GM21381 (cell line): ENCODE measurements at regions not wholly inside any gene's neighbourhood (a gene's known extent, or its start where the extent isn't known, plus 50 kb on each side); places are given as distances from the start of the nearest gene placed in this dataset.
"Not testable (repeated sequence)": the region's sequence is repeated elsewhere in the genome, so short reads cannot be mapped to it uniquely, and the experiment has no call there.

Source experiments
- ATAC-seq: cut with Tn5 transposase; IDR thresholded peaks from one replicate; pipeline ENCODE4 v1.9.1; 2021; ENCODE audit warnings: mild to moderate bottlenecking, moderate library complexity; ENCODE audit not compliant: unreplicated experiment

DNA sequence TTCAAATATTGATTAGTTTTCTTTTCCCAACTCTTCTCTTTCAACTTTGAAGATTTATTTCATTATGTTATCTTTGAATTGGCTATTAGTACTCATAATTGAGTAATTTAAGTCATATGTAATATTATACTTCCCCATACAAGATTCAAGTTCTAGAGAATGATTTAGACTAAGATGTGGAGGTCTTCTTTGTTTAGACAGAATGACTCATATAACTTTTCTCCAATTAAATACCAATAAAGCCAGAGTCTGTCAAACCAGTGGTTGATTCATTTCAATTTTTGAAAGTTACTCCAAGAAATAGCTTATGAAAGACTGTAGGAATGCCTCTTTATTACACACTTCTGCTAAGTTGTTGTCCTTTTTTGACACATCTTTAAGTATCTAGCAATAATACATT is 115.8 kb upstream of the SLC35F3 start:
- no peak for ATAC-seq

DNA sequence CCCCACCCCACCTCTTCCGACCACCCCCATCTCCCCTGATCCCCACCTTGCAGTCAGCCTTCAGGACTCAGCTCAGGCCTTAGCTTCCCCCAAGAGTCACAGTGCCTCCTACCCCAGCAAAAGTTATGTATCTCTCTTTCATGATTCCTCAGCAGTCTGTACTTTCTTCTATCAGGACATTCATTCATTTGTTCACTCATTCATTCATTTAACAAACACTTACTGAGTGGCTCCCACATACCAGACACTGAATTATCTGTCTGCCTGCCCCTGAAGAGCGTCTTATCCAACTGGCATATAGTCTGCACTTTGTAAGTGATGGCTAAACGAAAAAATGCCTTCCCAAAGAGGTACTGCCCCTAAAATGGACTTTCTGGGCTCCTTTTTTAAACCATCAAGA is 114.4 kb upstream of the SLC35F3 start:
- no peak for ATAC-seq

DNA sequence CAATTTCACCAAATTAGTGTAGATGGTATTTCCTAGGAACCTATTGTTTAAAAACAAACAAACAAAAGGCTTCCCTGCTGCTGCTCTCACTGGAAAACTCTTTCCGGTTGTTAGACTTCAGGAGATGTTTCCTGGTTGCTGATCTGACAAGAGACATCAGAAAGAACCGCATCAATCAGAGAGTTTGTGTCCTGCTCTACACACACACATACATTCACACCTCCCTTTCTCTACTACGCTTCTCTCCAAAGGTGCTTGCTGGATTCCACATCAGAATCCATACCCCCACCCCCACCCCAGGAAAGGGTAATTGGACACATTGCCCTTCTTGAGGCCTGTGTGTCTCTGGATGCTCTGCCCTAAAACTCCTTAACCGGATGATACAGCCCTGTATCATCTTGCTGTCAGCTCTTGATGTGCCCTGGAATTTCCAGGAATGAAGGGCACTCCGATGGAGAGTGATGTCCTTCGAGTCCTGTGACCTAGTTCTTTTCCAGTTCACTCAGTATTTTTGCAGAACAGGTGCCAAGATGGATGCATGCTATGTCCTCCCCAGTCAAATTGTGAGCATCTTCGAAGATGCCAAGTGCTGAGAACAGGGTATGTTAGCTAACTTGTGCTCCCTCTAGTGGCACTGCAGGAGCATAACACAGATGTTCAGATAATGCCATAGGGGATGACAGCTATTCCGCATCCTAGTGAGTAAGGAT is 113.7 kb upstream of the SLC35F3 start:
- ATAC-seq = peak; percentile 96

DNA sequence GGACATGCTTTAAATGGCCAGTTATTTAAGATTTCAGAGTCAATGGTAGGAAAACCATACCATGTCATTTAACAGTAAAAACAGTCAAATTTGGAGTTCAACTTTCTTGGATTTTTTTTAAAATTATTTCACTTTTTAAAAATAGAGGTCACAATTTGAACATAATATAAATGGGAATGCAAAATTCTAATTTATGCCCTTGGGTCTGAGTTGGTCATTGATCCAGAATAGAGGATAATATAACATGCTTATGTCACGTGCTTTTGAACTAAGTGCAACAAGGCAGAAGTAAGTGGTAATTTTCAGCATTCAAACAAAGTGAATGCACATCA is 113.1 kb upstream of the SLC35F3 start:
- no peak for ATAC-seq

DNA sequence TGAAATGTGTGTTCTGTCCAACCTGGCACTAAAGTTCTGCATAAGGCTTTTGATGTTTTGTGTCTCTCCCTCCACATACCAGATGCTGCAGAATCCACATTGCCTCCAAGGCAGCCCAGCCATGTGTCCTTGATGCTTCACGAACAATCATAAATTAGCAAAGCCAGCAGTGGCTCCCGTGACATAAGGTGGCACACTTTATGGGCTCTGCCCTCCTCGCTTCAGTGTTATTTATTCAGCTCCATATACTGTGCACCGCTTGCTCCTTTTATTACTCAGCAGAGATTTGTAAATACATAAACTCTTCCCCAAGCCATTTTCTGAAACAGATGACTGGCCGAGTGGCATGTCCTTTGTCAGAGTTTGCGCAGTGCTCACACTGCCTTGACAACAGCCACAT is 112.8 kb upstream of the SLC35F3 start:
- no peak for ATAC-seq

DNA sequence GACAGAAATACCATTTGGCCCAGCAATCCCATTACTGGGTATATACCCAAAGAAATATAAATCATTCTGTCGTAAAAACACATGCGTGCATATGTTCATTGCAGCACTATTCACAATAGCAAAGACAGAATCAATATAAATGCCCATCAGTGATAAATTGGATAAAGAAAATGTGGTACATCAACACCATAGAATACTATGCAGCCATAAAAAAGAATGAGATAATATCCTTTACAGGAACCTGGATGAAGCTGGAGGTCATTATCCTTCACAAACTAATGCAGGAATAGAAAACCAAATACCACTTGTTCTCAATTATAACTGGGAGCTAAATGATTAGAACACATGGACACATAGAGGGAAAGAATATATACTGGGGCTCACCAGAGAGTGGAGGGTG is 109.6 kb upstream of the SLC35F3 start:
- no peak for ATAC-seq

DNA sequence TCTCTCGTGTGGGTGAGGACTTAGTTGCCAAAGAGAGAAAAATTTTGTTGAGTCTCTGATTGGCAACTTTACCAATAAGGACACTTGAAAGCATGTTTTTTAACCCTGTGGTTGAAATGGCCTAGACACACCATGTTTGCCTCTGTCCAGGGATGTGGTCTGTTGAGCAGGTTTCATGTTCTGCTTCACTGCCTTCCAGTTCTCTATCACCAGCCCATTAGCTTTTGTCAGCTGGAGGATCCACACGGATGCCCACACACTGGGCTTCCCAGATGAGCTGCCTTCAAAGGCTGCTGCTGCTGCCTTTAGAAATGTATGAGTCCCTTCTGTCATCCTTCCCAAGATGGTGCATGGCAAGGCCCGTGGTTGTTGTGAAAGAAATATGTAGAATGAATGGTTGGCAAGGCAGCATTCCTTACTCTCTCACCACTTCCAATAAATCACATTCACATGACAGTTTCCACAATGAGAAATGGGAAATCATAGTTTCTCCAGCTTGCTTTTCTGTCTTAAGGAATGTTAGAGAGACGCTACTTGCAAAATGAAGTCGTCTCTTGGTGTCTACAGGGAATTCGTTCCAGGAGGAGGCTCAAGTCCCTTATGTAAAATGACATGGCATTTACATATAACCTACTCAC is 108.2 kb upstream of the SLC35F3 start:
- no peak for ATAC-seq

DNA sequence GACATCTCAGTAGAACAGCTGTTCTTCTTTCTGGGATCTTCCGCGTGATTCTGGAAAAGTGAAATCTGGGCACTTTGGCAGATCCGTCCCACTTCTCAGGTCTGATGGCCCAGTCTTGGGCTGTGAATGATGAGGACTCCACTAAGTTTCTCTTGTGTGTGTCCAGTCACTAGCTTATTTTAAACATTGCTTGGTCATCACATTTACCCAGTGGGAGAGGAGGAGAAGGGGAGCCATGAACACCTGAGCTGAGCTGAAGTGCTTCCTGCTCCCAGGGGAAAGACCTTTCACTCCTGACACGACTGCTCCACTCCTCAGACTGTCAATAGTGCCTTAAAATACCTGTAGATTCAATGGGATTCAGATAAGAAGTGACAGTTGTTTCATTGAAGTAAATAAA is 101.9 kb upstream of the SLC35F3 start:
- no peak for ATAC-seq

DNA sequence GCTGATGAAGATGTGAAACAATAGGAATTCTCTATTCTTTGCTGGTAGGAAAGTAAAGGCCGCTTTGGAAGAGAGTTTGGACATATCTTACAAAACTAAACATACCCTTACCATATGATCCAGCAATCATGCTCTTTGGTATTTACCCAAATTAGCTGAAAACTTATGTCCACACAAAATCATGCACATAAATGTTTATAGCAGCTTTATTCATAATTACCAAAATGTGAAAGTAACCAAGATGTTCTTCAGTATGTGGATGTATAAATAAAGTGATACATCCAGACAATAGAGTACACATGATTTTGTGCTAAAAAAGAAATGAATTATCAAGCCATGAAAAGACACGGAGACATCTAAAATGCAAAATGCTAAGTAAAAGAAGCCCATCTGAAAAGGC is 98.7 kb upstream of the SLC35F3 start:
- ATAC-seq = no peak

DNA sequence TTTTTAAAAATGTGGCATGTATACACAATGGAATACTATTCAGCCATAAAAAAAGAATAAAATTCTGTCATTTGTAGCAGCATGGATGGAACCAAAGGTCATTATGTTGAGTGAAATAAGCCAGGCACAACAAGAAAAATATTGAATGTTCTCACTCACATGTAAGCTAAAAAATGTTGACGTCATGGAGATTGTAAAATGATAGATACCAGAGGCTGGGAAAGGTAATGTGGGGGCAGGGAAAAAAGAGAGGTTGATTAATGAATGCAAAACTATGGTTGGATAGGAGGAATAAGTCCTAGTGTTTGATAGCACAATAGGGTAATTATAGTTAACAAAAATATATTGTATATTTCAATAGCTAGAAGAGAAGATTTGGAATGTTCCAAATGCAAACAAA is 89.1 kb upstream of the SLC35F3 start:
- ATAC-seq = no peak

DNA sequence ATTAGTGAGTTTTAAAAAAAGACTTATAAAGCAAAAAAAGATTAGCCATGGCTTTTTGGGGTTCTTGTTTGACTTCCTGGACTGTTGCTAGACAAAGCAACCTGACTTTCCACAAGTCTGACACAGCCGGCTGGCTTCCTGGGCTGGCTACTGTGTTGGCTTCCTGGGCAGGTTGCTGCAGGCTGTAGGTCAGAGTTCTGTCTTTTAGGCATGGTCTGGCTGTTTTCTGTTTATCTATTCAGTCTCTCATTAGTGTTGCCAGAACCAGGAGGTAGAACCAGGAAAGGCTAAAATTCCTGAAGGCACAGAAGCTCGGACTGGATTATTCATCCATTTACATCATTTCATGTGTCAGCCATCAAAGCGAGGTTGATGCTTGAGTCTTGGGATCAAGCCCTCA is 88.6 kb upstream of the SLC35F3 start:
- ATAC-seq = no peak

DNA sequence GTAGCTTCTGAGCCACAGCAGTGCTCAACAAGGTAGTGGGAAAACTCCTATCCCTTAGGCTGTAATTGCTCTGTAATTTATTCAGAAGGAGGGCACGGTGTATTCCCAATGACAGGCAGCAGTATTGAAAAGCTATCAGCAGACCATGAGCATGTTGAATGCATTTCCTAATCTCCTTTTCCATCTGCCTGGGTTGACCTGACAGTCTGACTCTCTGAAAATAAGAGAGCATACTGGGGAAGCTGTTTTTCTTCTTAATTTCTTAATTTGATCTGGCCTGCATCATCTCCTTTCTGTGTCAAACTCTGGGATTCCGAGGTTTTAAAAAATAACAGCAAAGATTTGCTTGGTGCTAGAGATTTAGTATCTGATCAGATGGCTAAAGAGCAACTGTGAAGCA is 88.1 kb upstream of the SLC35F3 start:
- ATAC-seq = no peak

DNA sequence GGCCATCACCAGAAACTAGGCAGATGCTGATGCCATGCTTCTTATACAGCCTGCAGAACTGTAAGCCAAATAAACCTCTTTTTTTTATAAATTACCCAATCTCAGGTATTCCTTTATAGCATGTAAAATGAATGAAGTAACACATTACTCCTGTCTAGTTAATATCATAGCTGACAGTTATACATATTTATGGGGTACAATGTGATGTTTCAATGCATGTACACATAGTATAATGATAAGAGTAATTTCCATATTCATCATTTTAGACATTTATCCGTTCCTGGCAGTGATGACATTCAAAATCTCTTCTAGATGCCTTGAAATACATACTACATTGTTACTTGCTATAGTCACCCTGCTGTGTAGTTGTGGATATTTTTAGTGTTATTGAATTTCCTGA is 85.4 kb upstream of the SLC35F3 start:
- no peak for ATAC-seq

DNA sequence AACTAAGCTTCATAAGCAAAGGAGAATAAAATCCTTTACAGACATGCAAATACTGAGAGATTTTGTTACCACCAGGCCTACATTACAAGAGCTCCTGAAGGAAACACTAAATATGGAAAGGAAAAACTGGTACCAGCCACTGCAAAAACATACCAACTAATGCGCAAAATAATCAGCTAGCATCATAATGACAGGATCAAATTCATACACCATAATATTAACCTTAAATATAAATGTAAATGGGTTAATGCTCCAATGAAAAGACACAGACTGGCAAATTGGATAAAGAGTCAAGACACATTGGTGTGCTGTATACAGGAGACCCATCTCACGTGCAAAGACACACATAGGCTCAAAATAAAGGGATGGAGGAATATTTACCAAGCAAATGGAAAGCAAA is 80.3 kb upstream of the SLC35F3 start:
- not testable (repeated sequence) for ATAC-seq

DNA sequence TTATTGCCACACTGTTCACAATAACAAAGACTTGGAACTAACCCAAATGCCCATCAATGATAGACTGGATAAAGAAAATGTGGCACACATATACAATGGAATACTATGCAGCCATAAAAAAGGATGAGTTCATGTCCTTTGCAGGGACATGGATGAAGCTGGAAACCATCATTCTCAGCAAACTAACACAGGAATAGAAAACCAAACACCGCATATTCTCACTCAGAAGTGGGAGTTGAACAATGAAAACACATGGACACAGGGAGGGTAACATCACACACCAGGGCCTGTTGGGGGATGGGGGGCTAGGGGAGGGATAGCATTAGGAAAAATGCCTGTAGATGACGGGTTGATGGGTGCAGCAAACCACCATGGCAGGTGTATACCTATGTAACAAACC is 76.5 kb upstream of the SLC35F3 start:
- ATAC-seq = not testable (repeated sequence)

DNA sequence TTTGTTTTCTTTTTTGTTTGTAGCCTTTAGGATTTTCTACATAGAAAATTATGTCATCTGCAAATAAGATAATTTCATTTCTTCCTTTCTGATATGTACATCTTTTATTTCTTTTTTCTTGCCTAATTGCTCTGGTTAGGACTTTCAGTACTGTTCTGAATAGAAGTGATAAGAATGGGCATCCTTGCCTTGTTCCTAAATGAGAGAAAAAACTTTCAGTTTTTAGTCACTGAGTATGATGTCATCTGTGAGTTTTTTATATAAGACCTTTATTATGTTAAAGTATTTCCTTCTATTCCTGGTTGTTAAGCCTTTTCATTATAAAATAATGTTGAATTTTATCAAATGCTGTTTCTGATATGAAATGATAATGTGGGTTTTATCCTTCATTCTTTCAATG is 76.0 kb upstream of the SLC35F3 start:
- no peak for ATAC-seq

DNA sequence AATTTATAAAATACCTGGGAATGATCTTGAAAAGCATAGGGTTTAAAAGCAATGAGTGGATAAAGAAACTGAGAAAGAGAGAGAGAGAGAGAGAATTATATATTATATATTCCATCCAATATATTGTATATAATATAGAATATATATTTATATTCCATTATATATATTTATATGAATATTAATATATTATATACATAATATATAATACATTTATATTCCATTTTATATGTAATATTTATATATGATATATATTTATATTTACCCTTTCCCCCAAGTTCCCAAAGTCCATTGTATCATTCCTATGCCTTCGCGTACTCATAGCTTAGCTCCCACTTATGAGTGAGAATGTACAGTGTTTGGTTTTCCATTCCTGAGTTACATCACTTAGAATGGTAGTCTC is 69.9 kb upstream of the SLC35F3 start:
- ATAC-seq = no peak

DNA sequence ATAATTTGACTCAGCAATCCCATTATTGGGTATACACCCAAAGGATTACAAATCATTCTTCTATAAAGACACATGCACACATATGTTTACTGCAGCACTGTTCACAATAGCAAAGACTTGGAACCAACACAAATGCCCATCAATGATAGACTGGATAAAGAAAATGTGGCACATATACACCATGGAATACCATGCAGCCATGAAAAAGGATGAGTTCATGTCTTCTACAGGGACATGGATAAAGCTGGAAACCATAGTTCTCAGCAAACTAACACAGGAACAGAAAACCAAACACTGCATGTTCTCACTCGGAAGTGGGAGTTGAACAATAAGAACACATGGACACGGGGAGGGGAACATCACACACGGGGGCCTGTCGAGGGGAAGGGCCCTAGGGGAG is 66.3 kb upstream of the SLC35F3 start:
- ATAC-seq = not testable (repeated sequence)

DNA sequence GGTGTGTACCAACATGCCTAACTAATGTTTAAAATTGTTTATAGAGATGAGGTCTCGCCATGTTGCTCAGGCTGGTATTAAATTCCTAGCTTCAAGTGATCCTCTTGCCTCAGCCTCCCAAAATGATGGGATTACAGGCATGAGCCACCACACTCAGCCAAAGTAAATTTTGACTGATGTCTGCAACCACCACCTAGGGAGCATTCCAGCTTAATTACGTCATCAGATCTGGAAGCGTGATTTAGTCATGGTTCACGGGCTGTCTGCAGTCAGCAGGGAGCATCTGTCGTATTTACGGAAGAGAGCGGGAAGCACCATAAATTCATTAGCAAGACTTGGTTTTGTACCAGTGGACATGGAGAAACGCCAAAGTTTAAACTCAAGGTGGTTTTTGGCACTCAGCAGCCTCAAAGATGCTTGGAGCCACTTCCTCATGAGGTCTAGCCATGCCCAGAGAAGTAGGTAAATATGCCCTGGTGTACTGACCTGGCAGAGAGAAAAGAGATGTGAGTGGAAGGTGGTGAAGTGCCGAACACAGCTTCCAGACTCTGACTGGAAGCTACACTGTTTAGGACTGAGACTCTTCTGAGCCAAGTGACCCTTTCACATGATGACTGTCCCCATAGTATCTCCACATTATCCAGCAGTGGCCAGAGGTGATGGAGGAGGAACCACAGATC is 60.8 kb upstream of the SLC35F3 start:
- ATAC-seq = no peak

DNA sequence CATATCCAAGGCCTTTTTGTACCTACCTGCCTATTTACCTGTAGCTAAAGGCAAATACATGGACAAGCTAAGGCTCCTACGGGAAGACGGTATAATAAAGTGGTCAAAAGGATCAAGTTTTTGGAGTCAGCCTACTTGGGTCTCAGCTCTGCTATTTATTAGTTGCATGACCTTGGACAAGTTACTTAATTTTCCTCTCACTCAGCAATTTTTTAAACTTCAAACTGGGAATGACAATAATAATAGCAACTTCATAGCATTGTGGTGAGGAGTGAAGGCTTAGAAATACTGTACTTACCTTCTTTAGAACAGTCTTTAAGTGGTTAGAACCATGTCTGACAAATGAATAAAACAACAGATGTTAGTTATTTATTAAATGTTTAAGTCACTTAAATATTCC is 60.2 kb upstream of the SLC35F3 start:
- no peak for ATAC-seq

DNA sequence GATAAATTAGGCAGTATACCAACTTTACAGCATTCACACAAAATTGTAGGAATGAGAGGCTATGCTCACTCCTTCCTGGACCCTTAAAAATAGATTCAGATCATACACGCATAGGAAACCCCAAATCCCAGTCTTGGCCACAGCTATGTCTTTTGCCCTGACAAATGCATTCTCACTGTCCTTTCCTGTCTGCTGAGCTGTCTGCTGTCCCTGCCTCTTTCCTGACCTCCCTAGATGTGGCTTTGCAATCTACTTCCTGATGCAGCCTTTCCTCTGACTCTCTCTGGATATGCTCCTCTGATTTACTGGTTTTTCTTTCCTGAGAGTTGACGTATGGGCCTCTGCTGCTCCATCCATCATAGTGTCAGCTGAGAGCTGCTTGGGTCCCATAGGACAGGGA is 59.8 kb upstream of the SLC35F3 start:
- no peak for ATAC-seq
